Mesenchymal stem cell (in vitro differentiated cells and primary cell): ENCODE measurements at regions not wholly inside any gene's neighbourhood (a gene's known extent, or its start where the extent isn't known, plus 50 kb on each side); places are given as distances from the start of the nearest gene placed in this dataset.

Experiments
- DNase-seq: peaks from one replicate; pipeline ENCODE4 v3.0.0-alpha.2; 2013
- H2AFZ ChIP-seq: one replicate; pipeline ENCODE4 v1.6.1; 2013; ENCODE audit warnings: low read depth, mild to moderate bottlenecking, control low read depth, inconsistent platforms, low read length, moderate library complexity
- H2AK5ac ChIP-seq: 2 replicates; pipeline ENCODE4 v1.6.1; 2013; ENCODE audit warnings: low read length, moderate library complexity, mild to moderate bottlenecking, inconsistent platforms; ENCODE audit not compliant: severe bottlenecking
- H2BK120ac ChIP-seq: one replicate; pipeline ENCODE4 v1.6.1; 2013; ENCODE audit warnings: low read depth, mild to moderate bottlenecking, inconsistent platforms, low read length, moderate library complexity
- H2BK12ac ChIP-seq, 2 experiments: one replicate each; pipeline ENCODE4 v1.6.1; 2013; ENCODE audit warnings: inconsistent platforms in 2 of 2, low read length in 2 of 2, mild to moderate bottlenecking in 2 of 2, moderate library complexity in 2 of 2, control low read depth in 1 of 2
- H2BK15ac ChIP-seq: one replicate; pipeline ENCODE4 v1.6.1; 2013; ENCODE audit warnings: mild to moderate bottlenecking, low read depth, inconsistent platforms; ENCODE audit not compliant: poor library complexity, severe bottlenecking
- H2BK5ac ChIP-seq: 2 replicates; pipeline ENCODE4 v1.6.1; 2013; ENCODE audit warnings: low read depth, mild to moderate bottlenecking, low read length, control low read depth, inconsistent platforms; ENCODE audit not compliant: poor library complexity, severe bottlenecking
- H3K14ac ChIP-seq, 2 experiments: one replicate each; pipeline ENCODE4 v1.6.1; 2013; ENCODE audit warnings: inconsistent platforms in 2 of 2, low read length in 2 of 2, control low read depth in 1 of 2, mild to moderate bottlenecking in 1 of 2, moderate library complexity in 1 of 2
- H3K18ac ChIP-seq, 2 experiments: one replicate each; pipeline ENCODE4 v1.6.1; 2013; ENCODE audit warnings: inconsistent platforms in 2 of 2, low read length in 2 of 2, control low read depth in 1 of 2, low read depth in 1 of 2, mild to moderate bottlenecking in 1 of 2
- H3K23ac ChIP-seq, 2 experiments: one replicate each; pipeline ENCODE4 v1.6.1; 2013; ENCODE audit warnings: inconsistent platforms in 2 of 2, low read length in 2 of 2, mild to moderate bottlenecking in 2 of 2, moderate library complexity in 2 of 2, control low read depth in 1 of 2
- H3K27ac ChIP-seq: 2 replicates; pipeline ENCODE4 v1.5.1; 2013; ENCODE audit warnings: mild to moderate bottlenecking, moderate library complexity, low read length, control low read depth, inconsistent platforms; ENCODE audit not compliant: poor library complexity, severe bottlenecking
- H3K27me3 ChIP-seq, 2 experiments: 2 replicates each; pipeline versions ENCODE4 v1.6.1 to v1.7.0; 2013; ENCODE audit warnings: low read length in 2 of 2, mild to moderate bottlenecking in 2 of 2, moderate library complexity in 2 of 2, control low read depth in 1 of 2, inconsistent platforms in 1 of 2; ENCODE audit not compliant: control insufficient read depth in 1 of 2, insufficient read depth in 1 of 2
- H3K36me3 ChIP-seq, 2 experiments: 2 replicates each; pipeline versions ENCODE4 v1.6.1 to v1.7.0; 2013; ENCODE audit warnings: low read length in 2 of 2, control low read depth in 1 of 2, inconsistent platforms in 1 of 2, low read depth in 1 of 2, mild to moderate bottlenecking in 1 of 2; ENCODE audit not compliant: insufficient read depth in 2 of 2, control insufficient read depth in 1 of 2
- H3K4ac ChIP-seq, 2 experiments: one replicate each; pipeline ENCODE4 v1.6.1; 2013; ENCODE audit warnings: inconsistent platforms in 2 of 2, low read length in 2 of 2, mild to moderate bottlenecking in 2 of 2, moderate library complexity in 2 of 2, control low read depth in 1 of 2, low read depth in 1 of 2
- H3K4me1 ChIP-seq: 2 replicates; pipeline ENCODE4 v1.6.1; 2013; ENCODE audit warnings: low read depth, low read length, control low read depth; ENCODE audit not compliant: control insufficient read depth, insufficient read depth
- H3K4me2 ChIP-seq: 2 replicates; pipeline ENCODE4 v1.6.1; 2013; ENCODE audit warnings: low read length, mild to moderate bottlenecking, inconsistent platforms; ENCODE audit not compliant: poor library complexity, severe bottlenecking
- H3K4me3 ChIP-seq, 2 experiments: 2 replicates each; pipeline versions ENCODE4 v1.5.1 to v1.7.0; 2013; ENCODE audit warnings: low read length in 2 of 2, mild to moderate bottlenecking in 2 of 2, control low read depth in 1 of 2, low read depth in 1 of 2; ENCODE audit not compliant: insufficient read depth in 1 of 2
- H3K79me1 ChIP-seq: replicated peaks from 2 replicates; pipeline ENCODE4 v1.6.1; 2013; ENCODE audit warnings: mild to moderate bottlenecking, control low read depth, low read length, inconsistent platforms; ENCODE audit not compliant: poor library complexity, severe bottlenecking
- H3K9ac ChIP-seq: 2 replicates; pipeline ENCODE4 v1.7.0; 2013; ENCODE audit warnings: mild to moderate bottlenecking, low read length, moderate library complexity
- H3K9me3 ChIP-seq: 2 replicates; pipeline ENCODE4 v1.7.0; 2013; ENCODE audit warnings: mild to moderate bottlenecking, low read length; ENCODE audit not compliant: control insufficient read depth
- H4K8ac ChIP-seq: one replicate; pipeline ENCODE4 v1.6.1; 2013; ENCODE audit warnings: inconsistent platforms, mild to moderate bottlenecking, low read length, moderate library complexity
- H4K91ac ChIP-seq: one replicate; pipeline ENCODE4 v1.6.1; 2013; ENCODE audit warnings: mild to moderate bottlenecking, low read length, inconsistent platforms
- WGBS: methylation state at CpG from one replicate; pipeline ENCODE4 v1.1.7; 2013; ENCODE audit warnings: mixed read lengths; 5-methylcytosine and 5-hydroxymethylcytosine counted together

DNA sequence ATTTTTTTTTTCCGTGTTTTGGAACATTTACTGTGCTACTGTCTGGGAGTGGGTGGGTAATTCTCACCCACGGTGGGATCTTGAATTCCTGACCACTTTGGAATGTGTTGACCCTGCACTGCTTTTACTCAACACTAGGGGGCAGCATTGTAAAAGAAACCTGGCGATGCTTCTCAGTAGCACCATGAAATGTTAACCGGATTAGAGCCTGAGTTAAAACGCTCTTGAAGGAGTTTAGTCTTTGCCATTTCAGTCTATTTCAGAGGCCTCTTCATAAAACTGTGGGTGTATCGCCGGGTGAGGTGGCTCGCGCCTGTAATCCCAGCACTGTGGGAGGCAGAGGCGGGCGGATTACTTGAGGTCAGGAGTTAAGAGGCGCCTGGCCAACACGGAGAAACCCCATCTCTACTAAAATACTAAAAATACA is 79.0 kb upstream of the PRNP start:
- Histone ChIP-seq H3K27ac (no peak overlapping the region), H3K4me2 (no peak overlapping the region), H3K4me1 (no peaks in the 10 kb centered on the region), H4K91ac (no peak overlapping the region), H3K14ac (no peak overlapping the region), H3K18ac (no peak overlapping the region), H3K9ac (peak overlapping the region; percentile 69), H3K23ac (no peak overlapping the region), H3K9me3 (no peaks in the 10 kb centered on the region), H3K79me1 (no peaks in the 10 kb centered on the region), H3K4me3 (no peak overlapping the region), H2AFZ (no peak overlapping the region), H2BK12ac (no peak overlapping the region), H2BK15ac (no peak overlapping the region), H3K4ac (no peak overlapping the region), H2AK5ac (no peak overlapping the region), H3K27me3 (peaks cover 3 to 31% of the 10 kb centered on the region in 2 experiments), H3K36me3 (no peaks in the 10 kb centered on the region), H2BK120ac (no peak overlapping the region), H4K8ac (no peak overlapping the region), H2BK5ac (no peak overlapping the region)
- 17% methylated on average over 9 of the region's 13 CpGs for WGBS
- DNase-seq, result peak; percentile 73

DNA sequence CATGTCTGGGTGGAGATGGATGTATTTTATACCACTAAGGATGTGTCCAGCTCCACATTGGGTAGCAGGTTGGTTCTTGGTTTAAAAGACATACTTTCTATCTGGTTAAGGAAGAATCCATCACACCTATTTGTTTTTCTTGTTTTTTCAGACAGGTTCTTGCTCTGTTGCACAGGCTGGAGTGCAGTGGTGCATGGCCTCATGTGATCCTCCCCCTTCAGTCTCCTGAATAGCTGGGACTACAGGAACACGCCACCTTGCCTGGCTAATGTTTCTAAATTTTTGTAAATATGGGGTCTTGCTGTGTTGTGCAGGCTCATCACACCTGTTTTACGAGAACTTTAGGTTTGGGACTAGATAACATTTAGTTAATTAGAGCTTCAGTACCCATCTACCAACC is 80.2 kb upstream of the PRNP start:
- H2AFZ ChIP-seq, result no peak overlapping the region
- H3K9ac ChIP-seq, result no peak overlapping the region
- no peak overlapping the region for H3K4ac ChIP-seq
- no peak overlapping the region for H2BK5ac ChIP-seq
- H2BK120ac ChIP-seq, result no peak overlapping the region
- H3K14ac ChIP-seq, result no peak overlapping the region
- H3K36me3 ChIP-seq, result no peaks in the 10 kb centered on the region
- H2AK5ac ChIP-seq, result no peak overlapping the region
- H3K18ac ChIP-seq, result no peak overlapping the region
- peak overlapping the region in 1 of 2 experiments; percentile 67 for H2BK12ac ChIP-seq
- no peak overlapping the region for H4K91ac ChIP-seq
- no peak for DNase-seq
- H3K4me1 ChIP-seq, result peaks cover 2% of the 10 kb centered on the region
- H3K9me3 ChIP-seq, result no peaks in the 10 kb centered on the region
- H3K4me2 ChIP-seq, result no peak overlapping the region
- WGBS, result no CpG with 5 or more reads among the region's 2 CpGs
- H4K8ac ChIP-seq, result no peak overlapping the region
- no peak overlapping the region for H3K23ac ChIP-seq
- H3K4me3 ChIP-seq, result no peak overlapping the region
- no peaks in the 10 kb centered on the region for H3K79me1 ChIP-seq
- H3K27ac ChIP-seq, result no peak overlapping the region
- no peak overlapping the region for H2BK15ac ChIP-seq
- H3K27me3 ChIP-seq, result peaks cover 0 to 30% of the 10 kb centered on the region in 2 experiments

DNA sequence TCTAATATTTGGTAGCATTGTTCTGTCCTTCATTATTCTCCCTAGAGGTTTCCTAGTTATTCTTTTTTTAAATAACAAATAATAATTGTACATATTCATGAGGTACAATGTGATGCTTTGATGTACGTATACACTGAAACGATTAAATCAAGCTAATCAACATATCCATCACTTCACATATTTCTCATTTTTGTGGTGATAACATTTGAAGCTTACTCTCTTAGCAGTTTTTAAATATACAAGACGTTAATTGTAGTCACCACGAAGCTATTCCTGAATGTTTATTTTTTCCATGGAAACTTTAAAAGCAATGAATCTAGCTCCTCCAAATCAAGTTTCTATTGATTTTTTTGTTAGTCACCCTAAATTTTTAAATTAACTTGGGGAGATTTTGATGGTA is 81.1 kb upstream of the PRNP start:
- H2BK5ac ChIP-seq, result no peak overlapping the region
- H3K4me1 ChIP-seq, result peaks cover 2% of the 10 kb centered on the region
- no peak overlapping the region for H3K14ac ChIP-seq
- no peak overlapping the region for H3K4ac ChIP-seq
- H3K18ac ChIP-seq, result no peak overlapping the region
- no peak overlapping the region for H2BK12ac ChIP-seq
- no peak overlapping the region for H3K23ac ChIP-seq
- H3K79me1 ChIP-seq, result no peaks in the 10 kb centered on the region
- H3K27ac ChIP-seq, result no peak overlapping the region
- peak; percentile 19 for DNase-seq
- H3K4me3 ChIP-seq, result no peak overlapping the region
- H2AK5ac ChIP-seq, result no peak overlapping the region
- H4K8ac ChIP-seq, result no peak overlapping the region
- no peak overlapping the region for H4K91ac ChIP-seq
- H3K36me3 ChIP-seq, result no peaks in the 10 kb centered on the region
- no peak overlapping the region for H2BK120ac ChIP-seq
- no peak overlapping the region for H3K4me2 ChIP-seq
- H3K9me3 ChIP-seq, result no peaks in the 10 kb centered on the region
- no peak overlapping the region for H2AFZ ChIP-seq
- H3K9ac ChIP-seq, result no peak overlapping the region
- H2BK15ac ChIP-seq, result no peak overlapping the region
- WGBS, result no CpG with 5 or more reads among the region's 4 CpGs
- peaks cover 0 to 34% of the 10 kb centered on the region in 2 experiments for H3K27me3 ChIP-seq

GRCh38 chr20:4604580-4604979 is 81.7 kb upstream of the PRNP start:
- Histone ChIP-seq H3K4me2 (no peak overlapping the region), H2BK12ac (no peak overlapping the region), H3K27ac (no peak overlapping the region), H3K27me3 (peaks cover 0 to 32% of the 10 kb centered on the region in 2 experiments), H3K9me3 (no peaks in the 10 kb centered on the region), H3K23ac (no peak overlapping the region), H2AK5ac (no peak overlapping the region), H3K4me3 (no peak overlapping the region), H2BK15ac (no peak overlapping the region), H3K18ac (no peak overlapping the region), H3K9ac (no peak overlapping the region), H4K91ac (no peak overlapping the region), H2BK120ac (no peak overlapping the region), H3K4me1 (peaks cover 2% of the 10 kb centered on the region), H3K14ac (no peak overlapping the region), H3K4ac (no peak overlapping the region), H4K8ac (no peak overlapping the region), H2BK5ac (no peak overlapping the region), H3K36me3 (no peaks in the 10 kb centered on the region), H3K79me1 (no peaks in the 10 kb centered on the region), H2AFZ (no peak overlapping the region)
- peak; percentile 25 for DNase-seq
- 58% methylated on average over 3 of the region's 3 CpGs for WGBS
